IPS-20b (cell line): ENCODE measurements at regions not wholly inside any gene's neighbourhood (a gene's known extent, or its start where the extent isn't known, plus 50 kb on each side); places are given as distances from the start of the nearest gene placed in this dataset.
"Not testable (repeated sequence)": the region's sequence is repeated elsewhere in the genome, so short reads cannot be mapped to it uniquely, and the experiment has no call there.

Source experiments
- H3K27ac ChIP-seq: one replicate; pipeline ENCODE4 v1.5.1; 2013; ENCODE audit warnings: low read length
- H3K27me3 ChIP-seq: 2 replicates; pipeline ENCODE4 v1.6.1; 2013; ENCODE audit warnings: mild to moderate bottlenecking, low read length, inconsistent platforms; ENCODE audit not compliant: insufficient read depth
- H3K36me3 ChIP-seq: 2 replicates; pipeline ENCODE4 v1.6.1; 2013; ENCODE audit warnings: low read depth, mild to moderate bottlenecking, inconsistent platforms, low read length, moderate library complexity; ENCODE audit not compliant: insufficient read depth
- H3K4me1 ChIP-seq: 2 replicates; pipeline ENCODE4 v1.6.1; 2013; ENCODE audit warnings: mild to moderate bottlenecking, control low read depth, inconsistent platforms, low read length, moderate library complexity; ENCODE audit not compliant: insufficient read depth
- H3K4me3 ChIP-seq: 2 replicates; pipeline ENCODE4 v1.5.1; 2013; ENCODE audit warnings: mild to moderate bottlenecking, low read length, inconsistent platforms
- H3K9ac ChIP-seq: 2 replicates; pipeline ENCODE4 v1.6.1; 2013; ENCODE audit warnings: low read depth, mild to moderate bottlenecking, inconsistent platforms, low read length, moderate library complexity
- H3K9me3 ChIP-seq: 2 replicates; pipeline ENCODE4 v1.6.1; 2013; ENCODE audit warnings: mild to moderate bottlenecking, low read depth, low read length, inconsistent platforms; ENCODE audit not compliant: insufficient read depth

GRCh38 chr7:24439104-24439503 is 134.1 kb upstream of the PALS2 start:
- not testable (repeated sequence) for H3K9me3 ChIP-seq, H3K27ac ChIP-seq, H3K9ac ChIP-seq, H3K27me3 ChIP-seq, H3K4me3 ChIP-seq, H3K36me3 ChIP-seq
- H3K4me1 ChIP-seq = peaks cover 34% of the 10 kb centered on the region

- no peak overlapping the region for H3K4me3 ChIP-seq
- peaks cover 16% of the 10 kb centered on the region for H3K4me1 ChIP-seq
- H3K9ac ChIP-seq = no peak overlapping the region
- peaks cover 1% of the 10 kb centered on the region; the same call in 1 of the 2 replicates for H3K27me3 ChIP-seq
- no peaks in the 10 kb centered on the region for H3K36me3 ChIP-seq
- no peaks in the 10 kb centered on the region for H3K9me3 ChIP-seq
- H3K27ac ChIP-seq = no peak overlapping the region
Observed at GRCh38 chr7:24440892-24441291, 132.4 kb upstream of the PALS2 start.

GRCh38 chr7:24441314-24442027 is 131.8 kb upstream of the PALS2 start:
- Histone ChIP-seq H3K27ac (no peak overlapping the region), H3K36me3 (no peaks in the 10 kb centered on the region), H3K4me1 (peaks cover 10% of the 10 kb centered on the region; the same call in 1 of the 2 replicates), H3K27me3 (no peaks in the 10 kb centered on the region), H3K9me3 (no peaks in the 10 kb centered on the region), H3K9ac (no peak overlapping the region), H3K4me3 (no peak overlapping the region)

GRCh38 chr7:24442170-24442777 is 131.0 kb upstream of the PALS2 start:
- H3K27ac ChIP-seq = no peak overlapping the region
- no peaks in the 10 kb centered on the region for H3K36me3 ChIP-seq
- no peaks in the 10 kb centered on the region for H3K9me3 ChIP-seq
- H3K4me1 ChIP-seq = peaks cover 4% of the 10 kb centered on the region; the same call in 1 of the 2 replicates
- no peak overlapping the region for H3K4me3 ChIP-seq
- H3K27me3 ChIP-seq = 0 out of 2 replicates have a peak, but pooled peaks cover 5% of the 10 kb centered on the region
- H3K9ac ChIP-seq = no peak overlapping the region

GRCh38 chr7:24444666-24445440 is 128.4 kb upstream of the PALS2 start:
- H3K9ac ChIP-seq = no peak overlapping the region
- H3K36me3 ChIP-seq = no peaks in the 10 kb centered on the region
- H3K4me3 ChIP-seq = no peak overlapping the region
- 0 out of 2 replicates have a peak, but pooled peaks cover 7% of the 10 kb centered on the region for H3K27me3 ChIP-seq
- H3K27ac ChIP-seq = no peak overlapping the region
- no peaks in the 10 kb centered on the region for H3K4me1 ChIP-seq
- H3K9me3 ChIP-seq = no peaks in the 10 kb centered on the region

GRCh38 chr7:24448038-24448437 is 125.2 kb upstream of the PALS2 start:
- H3K4me3 ChIP-seq = no peak overlapping the region
- H3K27me3 ChIP-seq = 0 out of 2 replicates have a peak, but pooled peaks cover 13% of the 10 kb centered on the region
- no peak overlapping the region for H3K9ac ChIP-seq
- no peaks in the 10 kb centered on the region for H3K4me1 ChIP-seq
- no peak overlapping the region for H3K27ac ChIP-seq
- H3K36me3 ChIP-seq = no peaks in the 10 kb centered on the region
- H3K9me3 ChIP-seq = no peaks in the 10 kb centered on the region

GRCh38 chr7:24449416-24449815 is 123.8 kb upstream of the PALS2 start:
- not testable (repeated sequence) for H3K9ac ChIP-seq, H3K9me3 ChIP-seq, H3K36me3 ChIP-seq, H3K4me3 ChIP-seq, H3K4me1 ChIP-seq, H3K27ac ChIP-seq
- H3K27me3 ChIP-seq = 0 out of 2 replicates have a peak, but pooled peaks cover 13% of the 10 kb centered on the region

- peaks cover 3% of the 10 kb centered on the region; the same call in 1 of the 2 replicates for H3K4me1 ChIP-seq
- no peak overlapping the region for H3K27ac ChIP-seq
- no peak overlapping the region for H3K4me3 ChIP-seq
- H3K27me3 ChIP-seq = 0 out of 2 replicates have a peak, but pooled peaks cover 6% of the 10 kb centered on the region
- no peaks in the 10 kb centered on the region for H3K36me3 ChIP-seq
- no peak overlapping the region for H3K9ac ChIP-seq
- H3K9me3 ChIP-seq = no peaks in the 10 kb centered on the region
Observed at GRCh38 chr7:24455813-24456525, 117.3 kb upstream of the PALS2 start.

GRCh38 chr7:24456526-24457218 is 116.6 kb upstream of the PALS2 start:
- H3K36me3 ChIP-seq = no peaks in the 10 kb centered on the region
- no peak overlapping the region for H3K27ac ChIP-seq
- no peak overlapping the region for H3K4me3 ChIP-seq
- no peaks in the 10 kb centered on the region for H3K27me3 ChIP-seq
- peaks cover 3% of the 10 kb centered on the region; the same call in 1 of the 2 replicates for H3K4me1 ChIP-seq
- no peak overlapping the region for H3K9ac ChIP-seq
- no peaks in the 10 kb centered on the region for H3K9me3 ChIP-seq

GRCh38 chr7:24457219-24457558 is 116.1 kb upstream of the PALS2 start:
- no peak overlapping the region for H3K9ac ChIP-seq
- H3K27ac ChIP-seq = no peak overlapping the region
- no peaks in the 10 kb centered on the region for H3K9me3 ChIP-seq
- H3K4me3 ChIP-seq = no peak overlapping the region
- H3K27me3 ChIP-seq = no peaks in the 10 kb centered on the region
- H3K4me1 ChIP-seq = peaks cover 3% of the 10 kb centered on the region; the same call in 1 of the 2 replicates
- no peaks in the 10 kb centered on the region for H3K36me3 ChIP-seq

GRCh38 chr7:24462117-24462516 is 111.1 kb upstream of the PALS2 start:
- Histone ChIP-seq H3K36me3 (no peaks in the 10 kb centered on the region), H3K9me3 (no peaks in the 10 kb centered on the region), H3K4me1 (no peaks in the 10 kb centered on the region), H3K27me3 (no peaks in the 10 kb centered on the region), H3K4me3 (no peak overlapping the region), H3K27ac (no peak overlapping the region), H3K9ac (no peak overlapping the region)
